HL-60 (cell line): ENCODE measurements at regions not wholly inside any gene's neighbourhood (a gene's known extent, or its start where the extent isn't known, plus 50 kb on each side); places are given as distances from the start of the nearest gene placed in this dataset.

Experiments used
- DNase-seq, 2 experiments: peaks; one replicate each; pipeline ENCODE4 v3.0.0-alpha.2; 2010 to 2020; ENCODE audit warnings: low read depth in 1 of 2, low spot score in 1 of 2
- H3K27ac ChIP-seq: fragments of 250-450 bp; sonication (Bioruptor Pico); replicated peaks from 2 replicates; pipeline ENCODE4 v1.5.1; 2020; ENCODE audit warnings: mild to moderate bottlenecking, moderate library complexity
- H3K27me3 ChIP-seq: fragments of 250-450 bp; sonication (Bioruptor Pico); 2 replicates; pipeline ENCODE4 v1.5.1; 2021; ENCODE audit warnings: mild to moderate bottlenecking, moderate library complexity; ENCODE audit not compliant: insufficient read depth, poor library complexity, severe bottlenecking
- H3K4me3 ChIP-seq: replicated peaks from 2 replicates; pipeline ENCODE4 v1.5.1; 2011; ENCODE audit warnings: mild to moderate bottlenecking, control low read depth, low read length; ENCODE audit not compliant: insufficient read depth
- GABPA ChIP-seq: IDR thresholded peaks from 2 replicates; pipeline ENCODE4 v1.6.1; 2012; ENCODE audit warnings: low read depth
- POLR2AphosphoS5 ChIP-seq: IDR thresholded peaks from 2 replicates; pipeline ENCODE4 v1.6.1; 2012; ENCODE audit warnings: low read depth
- SPI1 ChIP-seq: IDR thresholded peaks from 2 replicates; pipeline ENCODE4 v1.6.1; 2012; ENCODE audit warnings: low read depth, mild to moderate bottlenecking, borderline replicate concordance
- TF ChIP-seq, protein P1 (sequence below): IDR thresholded peaks from one replicate; pipeline ENCODE4 v1.5.1; 2011; ENCODE audit warnings: low read length, control low read depth, inconsistent platforms; ENCODE audit not compliant: insufficient read depth
- TF ChIP-seq, protein P2 (sequence below): IDR thresholded peaks from 2 replicates; pipeline ENCODE4 v1.6.1; 2012; ENCODE audit warnings: low read depth; ENCODE audit not compliant: insufficient replicate concordance

DNA sequence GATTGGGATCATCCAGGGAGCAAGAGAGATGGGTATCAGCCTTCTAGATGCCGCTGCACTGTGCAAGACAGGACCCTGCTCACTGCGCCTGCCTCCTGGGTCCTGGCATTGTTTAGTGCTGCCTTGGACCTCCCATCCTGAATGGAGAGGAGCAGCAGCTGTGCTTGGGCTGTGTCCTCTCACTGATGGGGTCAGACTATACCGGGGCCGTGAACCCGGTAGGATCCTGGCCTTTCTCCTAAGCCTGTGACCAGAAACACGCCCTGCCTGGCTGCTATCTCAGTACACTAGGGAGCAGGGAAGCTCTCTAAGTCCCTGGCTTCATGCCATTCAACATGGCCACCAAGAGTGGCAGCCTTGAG is 309.4 kb upstream of the ZNF32 start:
- TF ChIP-seq GABPA (no peak), POLR2AphosphoS5 (no peak), SPI1 (no peak)
- TF ChIP-seq, protein P1, sequence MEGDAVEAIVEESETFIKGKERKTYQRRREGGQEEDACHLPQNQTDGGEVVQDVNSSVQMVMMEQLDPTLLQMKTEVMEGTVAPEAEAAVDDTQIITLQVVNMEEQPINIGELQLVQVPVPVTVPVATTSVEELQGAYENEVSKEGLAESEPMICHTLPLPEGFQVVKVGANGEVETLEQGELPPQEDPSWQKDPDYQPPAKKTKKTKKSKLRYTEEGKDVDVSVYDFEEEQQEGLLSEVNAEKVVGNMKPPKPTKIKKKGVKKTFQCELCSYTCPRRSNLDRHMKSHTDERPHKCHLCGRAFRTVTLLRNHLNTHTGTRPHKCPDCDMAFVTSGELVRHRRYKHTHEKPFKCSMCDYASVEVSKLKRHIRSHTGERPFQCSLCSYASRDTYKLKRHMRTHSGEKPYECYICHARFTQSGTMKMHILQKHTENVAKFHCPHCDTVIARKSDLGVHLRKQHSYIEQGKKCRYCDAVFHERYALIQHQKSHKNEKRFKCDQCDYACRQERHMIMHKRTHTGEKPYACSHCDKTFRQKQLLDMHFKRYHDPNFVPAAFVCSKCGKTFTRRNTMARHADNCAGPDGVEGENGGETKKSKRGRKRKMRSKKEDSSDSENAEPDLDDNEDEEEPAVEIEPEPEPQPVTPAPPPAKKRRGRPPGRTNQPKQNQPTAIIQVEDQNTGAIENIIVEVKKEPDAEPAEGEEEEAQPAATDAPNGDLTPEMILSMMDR, result no peak
- TF ChIP-seq, protein P2, sequence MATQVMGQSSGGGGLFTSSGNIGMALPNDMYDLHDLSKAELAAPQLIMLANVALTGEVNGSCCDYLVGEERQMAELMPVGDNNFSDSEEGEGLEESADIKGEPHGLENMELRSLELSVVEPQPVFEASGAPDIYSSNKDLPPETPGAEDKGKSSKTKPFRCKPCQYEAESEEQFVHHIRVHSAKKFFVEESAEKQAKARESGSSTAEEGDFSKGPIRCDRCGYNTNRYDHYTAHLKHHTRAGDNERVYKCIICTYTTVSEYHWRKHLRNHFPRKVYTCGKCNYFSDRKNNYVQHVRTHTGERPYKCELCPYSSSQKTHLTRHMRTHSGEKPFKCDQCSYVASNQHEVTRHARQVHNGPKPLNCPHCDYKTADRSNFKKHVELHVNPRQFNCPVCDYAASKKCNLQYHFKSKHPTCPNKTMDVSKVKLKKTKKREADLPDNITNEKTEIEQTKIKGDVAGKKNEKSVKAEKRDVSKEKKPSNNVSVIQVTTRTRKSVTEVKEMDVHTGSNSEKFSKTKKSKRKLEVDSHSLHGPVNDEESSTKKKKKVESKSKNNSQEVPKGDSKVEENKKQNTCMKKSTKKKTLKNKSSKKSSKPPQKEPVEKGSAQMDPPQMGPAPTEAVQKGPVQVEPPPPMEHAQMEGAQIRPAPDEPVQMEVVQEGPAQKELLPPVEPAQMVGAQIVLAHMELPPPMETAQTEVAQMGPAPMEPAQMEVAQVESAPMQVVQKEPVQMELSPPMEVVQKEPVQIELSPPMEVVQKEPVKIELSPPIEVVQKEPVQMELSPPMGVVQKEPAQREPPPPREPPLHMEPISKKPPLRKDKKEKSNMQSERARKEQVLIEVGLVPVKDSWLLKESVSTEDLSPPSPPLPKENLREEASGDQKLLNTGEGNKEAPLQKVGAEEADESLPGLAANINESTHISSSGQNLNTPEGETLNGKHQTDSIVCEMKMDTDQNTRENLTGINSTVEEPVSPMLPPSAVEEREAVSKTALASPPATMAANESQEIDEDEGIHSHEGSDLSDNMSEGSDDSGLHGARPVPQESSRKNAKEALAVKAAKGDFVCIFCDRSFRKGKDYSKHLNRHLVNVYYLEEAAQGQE, result no peak
- no peak overlapping the region for H3K4me3 ChIP-seq
- H3K27ac ChIP-seq, result no peak overlapping the region
- H3K27me3 ChIP-seq, result no peaks in the 10 kb centered on the region
- DNase-seq, result no peak

DNA sequence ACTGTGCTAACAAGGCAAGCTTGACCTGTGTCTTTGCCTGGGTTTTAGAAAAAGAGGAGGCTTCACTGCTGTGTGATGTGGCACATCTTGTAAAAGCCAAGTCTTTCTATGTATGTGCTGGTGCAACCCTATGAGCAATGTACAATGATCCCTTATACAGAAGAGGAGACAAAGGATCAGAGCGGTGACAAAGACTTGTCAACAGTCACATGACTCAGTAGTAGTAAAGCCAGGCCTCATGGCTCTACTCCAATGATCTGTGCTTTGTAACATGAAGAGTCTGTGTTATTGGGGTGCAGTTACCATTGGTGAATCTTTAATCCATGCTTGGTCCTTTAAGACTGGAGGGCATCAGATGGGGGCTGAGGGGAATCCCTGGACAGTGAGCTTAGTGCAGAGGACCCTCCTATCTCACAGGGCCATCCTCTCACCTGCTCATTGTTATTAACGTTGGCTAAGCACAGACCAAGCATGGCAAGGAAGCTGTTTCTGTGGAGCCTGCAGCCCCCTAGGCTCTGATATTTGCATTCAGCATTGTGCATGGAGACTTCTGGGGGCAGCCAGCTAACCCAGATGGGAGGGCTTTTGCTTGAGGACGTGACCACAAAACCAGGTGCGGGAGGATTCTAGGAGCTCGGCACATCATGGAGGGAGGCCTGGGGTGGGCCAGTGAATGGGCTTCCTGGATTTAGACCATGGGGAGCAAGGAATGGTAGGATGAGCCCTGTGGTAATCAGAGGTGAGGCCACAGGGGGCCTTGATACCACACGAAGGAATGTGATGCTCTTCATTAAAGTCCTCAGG is 308.8 kb upstream of the ZNF32 start:
- no peak for DNase-seq
- H3K27ac ChIP-seq, result no peak overlapping the region
- no peaks in the 10 kb centered on the region for H3K27me3 ChIP-seq
- TF ChIP-seq POLR2AphosphoS5 (no peak), GABPA (no peak)
- TF ChIP-seq, protein P2, result no peak
- TF ChIP-seq, protein P1, result no peak
- no peak overlapping the region for H3K4me3 ChIP-seq

DNA sequence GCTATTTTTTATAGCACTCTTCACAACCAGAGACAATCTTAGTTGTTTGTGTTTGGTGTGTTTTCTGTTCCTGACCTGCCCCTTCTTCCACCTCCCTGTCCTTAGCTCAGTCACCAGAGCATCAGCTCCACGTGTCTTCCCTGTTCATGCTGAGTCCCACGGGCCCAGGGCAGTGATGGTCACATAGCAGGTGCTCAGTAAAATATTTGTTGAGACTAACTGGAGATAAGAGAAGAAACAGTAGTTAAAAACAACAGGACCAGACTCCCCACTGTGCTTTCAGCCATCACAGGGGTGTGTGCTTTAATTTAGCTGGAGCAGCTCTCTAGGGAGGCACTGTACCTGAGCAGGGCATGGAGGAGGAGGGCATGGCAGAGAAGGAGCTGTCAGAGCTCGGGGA is 307.3 kb upstream of the ZNF32 start:
- H3K4me3 ChIP-seq, result no peak overlapping the region
- no peak for TF ChIP-seq POLR2AphosphoS5
- TF ChIP-seq, protein P2, result no peak
- TF ChIP-seq SPI1, result no peak
- TF ChIP-seq, protein P1, result no peak
- no peak for TF ChIP-seq GABPA

More for the DNA sequence above, 307.3 kb upstream of the ZNF32 start:
- no peak overlapping the region for H3K27ac ChIP-seq
- H3K27me3 ChIP-seq, result no peaks in the 10 kb centered on the region
- DNase-seq, result no peak
